HEK293 (cell line): ENCODE measurements at regions not wholly inside any gene's neighbourhood (a gene's known extent, or its start where the extent isn't known, plus 50 kb on each side); places are given as distances from the start of the nearest gene placed in this dataset.

Source experiments
- CTCF ChIP-seq: fragments of 450-650 bp; formaldehyde crosslinking; IDR thresholded peaks from 2 replicates; pipeline ENCODE4 v1.5.1; 2016; ENCODE audit warnings: missing biosample characterization, missing genetic modification characterization
- EGR2 ChIP-seq: fragments of 450-650 bp; formaldehyde crosslinking; IDR thresholded peaks from 2 replicates; pipeline ENCODE4 v1.5.1; 2016; ENCODE audit warnings: low read depth, missing biosample characterization, missing genetic modification characterization
- YY1 ChIP-seq: fragments of 450-650 bp; formaldehyde crosslinking; IDR thresholded peaks from 2 replicates; pipeline ENCODE4 v1.5.1; 2018; ENCODE audit warnings: missing biosample characterization, missing genetic modification characterization
- ZBTB17 ChIP-seq: fragments of 450-650 bp; formaldehyde crosslinking; IDR thresholded peaks from 2 replicates; pipeline ENCODE4 v1.5.1; 2016; ENCODE audit warnings: missing biosample characterization, missing genetic modification characterization
- ZNF274 ChIP-seq, 2 experiments: fragments of 200-500 bp in 1 of 2; fragments of 450-650 bp in 1 of 2; sonication (Bioruptor generic) in 1 of 2; formaldehyde crosslinking in 1 of 2; IDR thresholded peaks; 2 replicates each; pipeline versions ENCODE4 v1.5.1 to v1.6.1; 2014 to 2016; ENCODE audit warnings: borderline replicate concordance in 1 of 2, inconsistent platforms in 1 of 2, low read length in 1 of 2, missing biosample characterization in 1 of 2, missing genetic modification characterization in 1 of 2

- TF ChIP-seq YY1 (tag by site-specific recombination) (no peak), ZNF274 (IDR thresholded peaks at IDR 0.05; ENCODE audit: low read length) (no peak), ZNF274 (tag by site-specific recombination; IDR thresholded peaks at IDR 0.05; ENCODE audit: borderline replicate concordance) (no peak), EGR2 (tag by site-specific recombination) (no peak), ZBTB17 (no peak), CTCF (tag by site-specific recombination) (no peak)
Observed at GRCh38 chr15:60138397-60138968, 134.4 kb downstream of the FOXB1 start.
